Forelimb muscle (tissue), 1 donor: ENCODE measurements at regions not wholly inside any gene's neighbourhood (a gene's known extent, or its start where the extent isn't known, plus 50 kb on each side); places are given as distances from the start of the nearest gene placed in this dataset.

ENCODE experiments used
- DNase-seq: peaks from one replicate; pipeline ENCODE4 v3.0.0-alpha.2; 2013; ENCODE audit warnings: low read depth

DNA sequence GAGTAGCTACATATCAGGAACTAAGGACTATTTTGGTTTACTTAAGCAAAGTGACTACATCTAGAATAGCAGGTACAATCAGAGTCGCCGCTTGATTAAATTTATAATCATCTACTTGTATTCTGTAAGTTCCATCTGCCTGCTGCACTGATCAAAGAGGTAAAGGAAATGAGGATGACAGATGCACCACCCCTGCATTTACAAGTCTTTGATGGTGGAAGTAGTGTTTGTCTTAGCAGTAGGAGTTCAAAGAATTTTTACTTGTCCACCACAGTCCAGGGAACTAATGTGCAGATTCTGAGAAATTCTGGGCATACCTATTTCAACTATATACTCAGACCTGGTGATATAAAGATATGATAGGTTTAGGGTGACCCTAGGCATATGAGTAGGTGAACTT is 184.1 kb upstream of the IVNS1ABP start:
- no peak for DNase-seq

DNA sequence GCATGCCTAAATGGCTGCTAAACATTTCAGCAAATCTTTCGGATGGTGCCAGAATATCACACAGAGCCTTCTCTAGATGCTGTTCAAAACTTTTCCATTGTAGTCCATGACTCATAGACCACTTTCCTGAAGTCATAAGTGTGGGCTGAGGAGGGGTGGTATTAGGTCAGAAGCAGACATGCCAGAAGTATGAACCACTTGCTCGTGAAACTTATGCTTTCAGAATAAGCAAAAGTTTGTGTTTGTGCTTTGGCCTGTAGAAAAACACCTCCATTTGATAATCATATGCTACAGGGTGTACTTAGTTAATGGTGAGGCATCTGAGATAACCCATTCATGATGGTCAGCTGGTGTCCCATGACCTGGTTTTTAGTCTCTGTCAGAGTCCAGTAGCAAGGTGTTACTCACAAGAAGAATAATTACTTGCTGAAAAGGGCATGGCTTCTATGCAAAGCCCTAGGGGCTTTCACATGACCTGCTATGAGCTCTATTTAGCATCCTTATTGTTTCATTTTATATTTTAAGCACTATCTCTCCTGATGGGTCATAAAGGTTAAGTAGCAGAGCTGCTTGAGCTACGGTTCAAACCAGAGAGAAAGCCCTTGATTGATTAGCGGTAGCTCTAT is 183.1 kb upstream of the IVNS1ABP start:
- no peak for DNase-seq

DNA sequence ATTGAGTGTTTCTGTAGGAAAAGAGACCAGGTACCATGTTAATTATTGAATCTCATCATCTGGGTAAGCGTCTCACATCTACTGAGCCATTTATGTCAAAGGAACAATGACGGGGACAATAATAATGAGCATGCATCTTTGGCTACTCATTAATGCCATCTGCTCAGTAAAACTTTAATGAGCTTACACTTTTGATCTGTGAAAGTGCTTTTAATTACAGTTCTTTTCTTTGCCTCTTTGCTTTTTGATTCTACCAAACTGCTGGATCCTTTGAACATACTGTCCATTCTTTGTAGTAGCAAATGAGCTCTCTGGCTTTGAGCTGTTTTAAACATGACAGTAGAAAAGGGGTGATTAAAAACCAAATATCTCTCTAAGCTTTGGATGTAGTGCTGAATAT is 181.2 kb upstream of the IVNS1ABP start:
- DNase-seq, result no peak

DNA sequence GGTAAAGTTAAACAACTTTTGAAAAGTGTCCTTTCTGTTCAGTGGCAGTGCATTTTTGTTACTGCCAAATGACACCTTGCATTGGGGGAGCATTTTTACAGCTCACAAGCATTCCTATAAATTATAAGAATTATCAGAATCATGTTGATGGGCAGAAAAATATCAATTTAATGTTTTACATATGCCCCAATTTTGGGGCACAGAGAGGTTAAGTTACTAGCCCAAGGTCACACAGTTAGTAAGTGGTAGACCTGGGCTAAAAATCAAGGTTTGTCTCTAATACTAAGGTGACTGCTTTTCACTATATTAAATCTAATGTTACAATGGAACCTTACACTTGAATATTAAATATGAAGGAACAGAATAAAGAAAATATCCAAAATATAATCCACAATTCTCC is 180.1 kb upstream of the IVNS1ABP start:
- no peak for DNase-seq

DNA sequence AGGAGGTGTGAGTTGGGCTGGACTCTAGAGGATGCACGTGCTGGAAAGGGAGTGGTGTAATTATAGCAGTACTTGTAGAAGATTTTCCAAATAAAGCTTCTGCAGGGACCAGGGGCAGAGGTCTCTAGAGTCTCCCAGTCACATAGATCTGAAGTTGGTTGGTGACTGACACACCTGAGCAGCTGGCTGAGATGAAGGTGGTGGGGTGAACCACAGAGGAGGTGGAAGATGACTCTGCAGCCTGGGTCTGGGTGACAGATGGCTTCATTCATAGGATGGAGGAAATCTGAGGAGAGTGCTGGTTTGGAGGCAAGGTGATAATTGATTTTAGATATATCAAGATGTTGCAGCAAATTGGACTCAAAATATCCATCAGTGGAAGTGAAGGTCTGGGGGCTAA is 178.9 kb upstream of the IVNS1ABP start:
- DNase-seq, result no peak

DNA sequence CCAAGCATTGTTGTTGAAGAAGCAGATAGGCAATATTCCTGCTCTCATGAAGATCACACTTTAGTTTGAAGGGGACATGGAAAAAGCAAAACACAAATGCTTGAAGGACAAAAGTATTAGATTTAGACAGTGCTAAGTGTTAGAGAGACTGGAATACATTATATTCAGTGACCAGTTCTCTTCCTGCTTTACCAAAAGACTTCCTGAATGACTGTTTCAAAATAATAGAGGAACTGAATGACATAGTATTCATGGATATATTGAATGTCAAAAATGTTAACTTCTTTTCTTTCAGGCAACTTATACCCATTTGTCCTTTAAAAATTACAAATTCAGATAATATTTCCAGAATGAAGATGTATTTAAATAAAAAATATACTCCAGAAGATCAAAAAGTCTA is 178.0 kb upstream of the IVNS1ABP start:
- no peak for DNase-seq

DNA sequence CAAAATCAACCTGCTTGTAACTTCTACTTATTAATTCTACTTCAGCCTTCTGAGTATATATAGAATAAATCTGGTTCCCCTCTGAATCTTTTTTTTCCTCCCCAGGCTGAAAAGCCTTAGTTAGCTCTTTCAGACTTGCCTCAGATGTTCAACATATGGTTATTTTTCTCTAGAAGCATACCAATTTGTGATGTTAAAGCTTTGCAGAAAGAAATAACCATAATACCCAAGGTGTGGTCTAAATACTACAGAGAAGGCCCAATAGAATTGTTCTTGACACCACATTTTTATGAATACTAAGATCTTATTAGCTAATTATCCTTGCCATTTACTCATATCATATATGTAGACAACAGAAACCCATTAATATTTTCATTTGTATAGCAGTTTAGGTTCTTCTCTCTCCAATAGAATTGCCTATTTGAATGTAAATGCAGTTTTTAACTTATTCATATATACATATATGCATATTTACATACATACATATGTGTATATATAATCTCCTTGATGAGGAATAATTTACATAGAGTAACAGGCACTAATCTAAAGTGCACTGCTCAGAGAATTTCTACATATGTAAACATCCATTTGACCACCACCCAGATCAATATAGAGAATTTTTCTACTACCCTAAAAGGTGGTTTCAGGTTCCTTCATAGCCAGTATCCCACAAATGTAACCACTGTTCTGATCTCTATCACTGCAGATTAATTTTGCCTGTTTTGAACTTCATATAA is 175.2 kb upstream of the IVNS1ABP start:
- no peak for DNase-seq

DNA sequence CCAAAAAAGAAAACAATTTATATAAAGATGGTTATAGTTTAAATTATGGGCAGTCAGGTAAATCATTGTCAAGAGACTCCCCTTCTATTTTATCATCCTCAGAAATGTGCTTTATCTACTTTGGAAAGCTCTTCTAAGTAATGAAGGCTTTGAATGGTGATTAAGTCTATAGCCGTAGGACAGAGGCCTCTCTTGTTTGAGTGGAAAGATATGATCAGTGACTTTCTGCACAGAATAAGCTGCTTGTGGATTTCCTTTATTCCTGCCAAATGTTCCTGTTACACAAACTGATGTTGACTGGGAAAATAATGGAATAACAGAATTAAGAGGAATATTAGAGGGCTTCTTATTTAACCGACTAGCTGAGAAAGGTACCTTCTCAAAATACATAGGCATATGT is 174.6 kb upstream of the IVNS1ABP start:
- DNase-seq, result no peak

DNA sequence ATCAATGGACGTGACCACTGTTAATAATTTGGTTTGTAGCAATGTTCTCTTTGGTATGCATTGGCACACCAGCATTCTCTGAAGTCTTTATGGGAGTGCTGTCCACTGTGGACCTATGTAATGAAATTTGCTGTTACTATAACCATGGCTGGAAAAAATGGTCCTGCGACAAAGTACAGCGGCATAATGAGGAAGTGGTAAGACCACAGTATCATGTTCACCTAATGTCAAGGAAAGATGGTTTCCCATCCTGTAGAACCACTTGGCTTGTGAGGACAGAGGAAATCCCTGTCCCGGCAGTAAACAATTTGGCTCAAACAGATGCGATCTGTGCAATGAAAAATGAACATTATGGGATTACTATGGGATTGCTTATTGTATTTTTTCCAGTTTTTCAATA is 173.9 kb upstream of the IVNS1ABP start:
- no peak for DNase-seq

DNA sequence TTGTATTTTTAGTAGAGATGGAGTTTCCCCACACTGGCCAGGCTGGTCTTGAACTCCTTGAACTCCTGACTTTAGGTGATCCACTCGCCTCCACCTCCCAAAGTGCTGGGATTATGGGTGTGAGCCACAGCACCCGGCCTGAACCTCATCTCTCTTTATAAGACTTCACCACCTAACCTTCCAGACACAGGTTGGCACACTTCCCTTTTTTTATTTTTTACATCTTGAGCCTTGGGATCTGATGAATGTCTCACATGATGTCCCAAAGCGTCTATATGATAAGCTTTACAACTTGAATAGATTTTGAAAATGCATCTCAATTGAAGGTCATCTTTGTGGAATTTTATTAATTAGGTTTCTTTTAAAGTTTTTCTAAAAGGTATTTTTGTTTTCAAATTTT is 172.4 kb upstream of the IVNS1ABP start:
- DNase-seq, result no peak

DNA sequence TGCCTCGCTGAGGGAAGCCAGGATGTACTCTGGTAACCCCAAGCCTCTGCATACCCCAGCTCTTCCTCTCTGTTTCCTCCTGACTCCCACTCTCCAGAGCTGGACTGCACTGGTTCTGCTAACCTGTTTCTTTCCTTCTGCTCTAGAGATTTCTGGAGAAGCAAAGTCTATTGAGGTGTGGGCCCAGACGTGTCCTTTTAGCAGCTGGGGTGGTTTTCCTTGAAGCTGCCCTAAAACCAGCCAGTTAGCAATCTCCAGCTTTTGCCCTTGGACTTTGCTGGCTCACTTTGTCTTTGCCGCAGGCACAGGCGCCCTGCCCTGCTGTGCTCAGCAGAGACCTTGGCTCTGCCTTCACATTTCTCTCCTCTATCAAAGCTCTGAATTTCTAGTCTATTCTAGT is 171.8 kb upstream of the IVNS1ABP start:
- no peak for DNase-seq

DNA sequence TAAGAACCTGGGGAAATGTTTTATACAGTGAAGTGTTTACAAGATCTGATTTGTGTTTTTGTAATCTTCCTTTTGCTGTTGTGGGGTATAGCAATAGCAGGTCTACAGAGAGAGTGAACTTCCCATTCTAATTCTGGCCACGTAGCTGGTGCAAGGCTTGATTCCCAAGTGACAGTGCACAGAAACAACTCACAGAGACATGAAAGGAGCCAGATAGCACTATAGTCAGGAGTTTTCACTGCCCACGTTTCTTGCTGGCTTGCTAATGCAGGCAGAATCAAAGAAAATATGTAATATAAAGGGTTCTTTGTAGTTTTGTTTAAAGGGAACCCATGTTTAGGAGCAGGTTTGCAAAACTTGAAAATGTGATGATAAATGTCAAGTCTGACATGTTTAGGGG is 170.9 kb upstream of the IVNS1ABP start:
- no peak for DNase-seq

DNA sequence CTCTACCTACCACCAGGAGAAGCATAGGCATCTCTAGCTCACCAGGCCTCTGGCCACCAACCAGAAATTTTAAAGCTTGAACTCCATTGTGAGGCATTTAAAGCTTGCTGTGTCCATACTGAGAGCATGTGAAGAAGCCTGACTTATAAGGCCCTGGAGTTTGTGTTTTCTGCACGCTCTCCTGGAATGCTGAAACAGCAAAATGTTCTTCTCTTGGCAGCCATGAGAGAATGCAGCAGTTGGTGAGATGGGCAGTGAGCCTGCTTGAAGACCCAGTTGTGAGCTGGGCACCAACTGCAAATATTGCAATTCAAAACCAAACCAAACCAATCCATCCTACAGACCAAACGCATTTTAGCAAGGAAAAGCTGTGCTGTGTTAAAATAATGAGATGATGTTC is 170.0 kb upstream of the IVNS1ABP start:
- DNase-seq, result no peak

DNA sequence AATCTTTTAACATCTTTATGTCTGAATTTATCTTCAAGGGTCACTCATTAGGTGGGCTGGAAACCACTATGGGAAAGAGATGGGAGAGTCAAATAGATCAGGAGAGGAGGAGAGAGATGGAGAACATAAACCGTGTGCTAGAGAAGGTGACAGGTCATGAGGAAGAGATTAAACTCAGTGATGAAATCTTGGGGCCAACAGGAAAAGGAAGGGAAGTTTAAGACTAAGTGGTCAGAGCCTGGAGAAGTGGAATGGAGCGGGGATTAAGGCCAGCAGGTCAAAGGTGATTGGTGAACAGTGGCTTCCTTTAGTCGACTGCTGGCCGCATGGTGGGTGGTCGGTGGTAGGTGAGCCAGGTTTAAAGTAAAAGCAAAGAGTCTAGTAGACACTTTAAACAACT is 169.3 kb upstream of the IVNS1ABP start:
- DNase-seq, result no peak

DNA sequence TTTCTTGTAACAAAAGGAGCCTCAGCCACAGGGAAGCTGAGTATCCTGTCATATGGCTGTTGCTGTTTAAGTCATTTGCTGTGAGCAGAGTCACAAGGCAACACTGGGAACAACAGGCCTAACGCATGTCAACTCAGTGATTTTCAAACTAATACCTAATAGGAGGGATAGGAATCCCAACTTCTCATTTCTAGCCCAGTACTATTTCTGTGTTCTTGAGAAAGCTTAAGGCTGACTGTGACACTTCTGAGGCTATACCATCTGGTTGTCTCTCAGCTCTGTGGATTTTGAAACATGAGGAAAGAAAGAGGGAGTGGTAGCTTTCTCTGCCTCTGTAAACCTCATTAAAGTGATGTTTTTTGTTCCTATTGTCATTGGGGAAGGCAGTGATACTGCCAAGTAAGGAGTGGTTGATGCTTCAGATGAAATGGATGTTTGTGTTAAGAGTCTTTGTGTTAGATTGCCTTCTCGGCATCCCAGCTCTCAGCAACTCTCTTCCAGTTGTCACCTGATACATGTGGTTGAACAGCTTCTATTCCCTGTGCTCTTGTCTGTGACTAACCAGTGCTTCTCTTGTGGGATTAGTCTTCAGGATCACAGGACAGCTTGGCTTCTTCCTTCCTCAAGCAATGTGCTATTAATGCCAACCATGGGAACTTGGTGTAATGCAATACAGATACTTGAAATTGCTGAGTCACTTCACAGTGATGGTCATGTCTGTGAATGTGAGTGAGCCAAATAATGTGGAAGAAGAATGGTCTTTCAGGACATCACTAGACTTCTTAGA is 166.8 kb upstream of the IVNS1ABP start:
- no peak for DNase-seq

DNA sequence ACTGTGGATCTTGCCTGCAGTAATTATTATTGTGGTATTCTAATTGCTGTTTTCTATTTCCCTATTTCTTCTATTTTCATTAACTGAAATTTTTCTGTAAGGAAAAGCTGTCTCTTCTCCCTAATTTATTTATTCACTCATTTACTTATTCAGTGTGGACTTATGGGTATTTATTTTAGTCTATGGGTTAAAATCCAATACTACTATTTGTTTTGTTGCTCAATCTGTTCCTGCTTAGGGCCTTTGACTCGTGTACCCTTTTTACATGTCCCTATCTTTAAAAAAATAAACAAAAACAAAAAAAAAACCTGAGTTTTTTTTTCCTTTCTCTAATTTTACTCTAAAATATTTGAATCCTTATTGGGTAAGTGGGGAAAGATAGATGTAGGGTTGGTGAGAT is 166.2 kb upstream of the IVNS1ABP start:
- no peak for DNase-seq

DNA sequence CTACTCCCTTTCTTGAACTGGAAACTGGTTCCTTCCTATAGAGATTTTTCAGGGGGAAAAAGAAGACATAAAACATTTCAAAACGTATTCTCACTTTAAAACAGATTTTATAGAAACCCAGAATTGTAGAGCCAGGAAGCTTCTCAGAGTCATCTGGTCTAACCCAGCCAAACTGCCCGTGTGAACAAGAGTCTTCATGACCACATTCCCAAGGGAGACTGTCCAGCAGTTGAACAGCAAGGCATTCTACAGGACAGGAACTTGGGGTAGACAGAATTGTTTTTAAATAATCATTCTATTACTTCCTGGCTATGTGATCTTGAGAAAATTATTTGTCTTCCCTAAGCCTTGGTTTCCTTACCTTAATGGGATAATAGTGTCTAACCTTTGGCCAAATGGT is 163.5 kb upstream of the IVNS1ABP start:
- DNase-seq, result no peak

DNA sequence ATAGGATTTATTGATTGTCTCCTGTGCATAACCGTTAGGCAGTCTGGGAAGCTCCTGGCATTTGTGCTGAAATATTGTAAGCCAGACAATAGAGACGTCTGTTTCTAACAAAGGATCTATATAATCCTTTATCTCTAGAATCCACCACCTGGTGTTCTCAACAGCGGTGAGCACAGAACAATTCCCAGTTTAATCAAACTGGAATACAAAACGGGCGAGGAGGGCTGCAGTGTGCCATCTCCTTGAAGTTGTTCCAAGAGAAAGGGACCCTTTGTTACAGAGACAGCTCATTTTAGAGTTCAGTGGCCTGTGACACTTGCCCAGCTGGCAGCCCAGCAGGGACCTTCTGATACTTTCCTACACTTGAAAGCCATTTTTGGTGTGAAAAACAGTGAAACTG is 162.8 kb upstream of the IVNS1ABP start:
- no peak for DNase-seq

DNA sequence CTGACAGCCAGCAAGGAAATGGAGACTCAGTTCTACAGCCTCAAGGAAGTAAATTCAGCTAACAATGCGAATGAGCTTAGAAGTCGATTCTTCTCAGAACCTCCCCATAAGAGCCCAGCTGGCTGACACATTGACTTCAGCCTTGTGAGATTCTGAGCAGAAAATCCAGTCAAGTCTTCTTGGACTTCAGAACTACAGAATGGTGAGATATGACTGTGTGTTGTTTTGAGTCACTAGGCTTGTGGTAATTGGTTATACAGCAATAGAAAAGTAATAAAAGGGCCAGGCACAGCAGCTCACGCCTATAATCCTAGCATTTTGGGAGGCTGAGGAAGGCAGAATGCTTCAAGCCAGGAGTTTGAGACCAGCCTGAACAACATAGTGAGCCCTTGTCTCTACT is 161.8 kb upstream of the IVNS1ABP start:
- DNase-seq, result no peak

DNA sequence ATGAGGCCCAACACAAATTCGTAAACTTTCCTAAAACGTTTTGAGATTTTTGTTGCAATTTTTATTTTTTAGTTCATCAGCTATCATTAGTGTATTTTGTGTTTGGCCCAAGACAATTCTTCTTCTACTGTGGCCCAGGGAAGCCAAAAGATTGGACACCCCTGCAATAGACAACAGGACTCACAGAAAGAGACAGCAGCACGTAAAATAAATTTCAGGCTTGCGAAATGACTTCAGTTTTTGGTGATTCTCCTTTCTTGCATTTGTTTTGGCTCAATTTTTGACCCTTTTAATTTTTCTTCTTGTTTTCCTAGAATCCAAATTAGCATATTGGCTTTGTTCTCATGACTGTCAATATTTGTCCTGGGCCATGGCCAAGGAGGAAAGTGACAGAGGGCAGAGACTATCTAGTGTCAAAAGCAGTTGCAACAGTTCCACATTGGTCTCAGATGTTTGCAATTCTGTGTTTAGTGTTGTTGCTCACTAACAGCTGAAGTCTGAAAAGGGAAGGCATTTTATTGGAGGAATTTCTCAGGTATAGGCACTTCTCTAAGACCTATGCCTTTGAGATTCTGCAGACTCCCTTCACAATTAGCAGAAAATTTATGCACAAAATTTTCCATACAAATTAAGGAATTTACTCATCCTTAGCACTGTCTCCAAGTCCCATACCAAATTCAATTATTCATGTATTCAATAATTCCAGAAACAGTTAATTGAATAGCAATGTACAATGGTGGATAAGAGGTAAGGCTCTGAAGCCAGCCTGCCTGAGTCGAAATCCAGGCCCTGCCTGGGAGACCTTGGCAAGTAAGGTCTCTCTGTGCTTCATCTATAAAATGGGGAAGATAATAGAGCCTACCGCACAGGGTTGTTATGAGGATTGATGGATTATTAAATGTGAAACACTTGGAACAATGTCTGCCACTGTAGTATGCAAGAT is 160.9 kb upstream of the IVNS1ABP start:
- no peak for DNase-seq

DNA sequence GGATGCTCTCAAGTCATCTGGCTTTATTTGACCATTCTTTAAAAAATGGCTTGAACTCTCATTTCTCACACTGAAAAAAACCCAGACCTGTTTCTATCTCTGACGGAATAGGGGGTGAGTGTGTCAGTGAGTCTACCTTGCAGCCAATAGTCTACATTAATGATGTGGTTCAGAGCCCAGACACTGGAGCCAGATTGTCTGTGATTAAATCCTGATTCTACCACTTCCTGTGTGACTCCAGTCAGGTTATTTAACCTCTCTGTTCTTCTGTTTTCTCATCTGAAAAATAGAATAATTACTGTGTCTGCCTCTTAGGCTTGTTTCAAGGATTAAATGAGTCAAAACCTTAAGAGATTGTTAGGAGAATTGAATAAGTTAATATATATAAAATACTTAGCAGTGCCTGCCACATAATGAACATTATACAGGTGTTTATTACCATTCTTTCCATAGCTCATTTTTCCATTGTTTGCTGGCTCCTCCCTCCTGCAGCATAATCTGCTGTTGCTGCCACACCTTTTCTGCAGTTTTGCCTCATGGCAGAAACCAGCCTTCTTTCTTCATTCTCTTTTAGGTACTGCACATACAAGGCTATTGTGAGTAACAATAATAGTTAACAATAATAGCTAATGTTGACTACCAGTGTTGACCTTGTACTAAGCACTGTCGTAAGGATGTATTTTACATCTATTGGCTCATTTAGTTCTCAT is 157.6 kb upstream of the IVNS1ABP start:
- no peak for DNase-seq
